ENCODE measurements at regions not wholly inside any gene's neighbourhood (a gene's known extent, or its start where the extent isn't known, plus 50 kb on each side); places are given as distances from the start of the nearest gene placed in this dataset.

DNA sequence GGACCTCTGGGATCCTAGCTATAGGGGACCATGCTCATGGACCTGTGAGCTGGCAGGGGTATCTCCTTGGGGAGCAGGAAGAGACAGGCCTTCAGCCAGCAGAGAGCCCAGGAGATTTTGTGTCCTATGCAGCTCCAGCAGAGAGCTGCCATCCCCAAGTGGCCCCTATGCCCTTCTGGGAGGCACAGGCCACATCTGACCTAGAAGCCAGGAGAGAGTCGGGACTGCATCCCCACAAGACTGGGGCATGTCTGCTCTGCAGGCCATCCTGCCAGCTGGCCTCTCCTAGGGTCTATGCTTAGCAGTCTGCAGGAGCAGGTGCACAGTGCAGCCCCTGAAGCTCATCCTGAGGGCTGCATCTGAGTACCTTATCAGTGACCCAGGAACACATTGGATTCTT, 279.5 kb downstream of the KIF2B start:
- POLR2A ChIA-PET (ENCODE audit: unreplicated experiment): no interaction called here
- no TSS peak for BruUV-seq (replicated peaks)
- intact Hi-C loops (cut with micrococcal nuclease): no loop called here

DNA sequence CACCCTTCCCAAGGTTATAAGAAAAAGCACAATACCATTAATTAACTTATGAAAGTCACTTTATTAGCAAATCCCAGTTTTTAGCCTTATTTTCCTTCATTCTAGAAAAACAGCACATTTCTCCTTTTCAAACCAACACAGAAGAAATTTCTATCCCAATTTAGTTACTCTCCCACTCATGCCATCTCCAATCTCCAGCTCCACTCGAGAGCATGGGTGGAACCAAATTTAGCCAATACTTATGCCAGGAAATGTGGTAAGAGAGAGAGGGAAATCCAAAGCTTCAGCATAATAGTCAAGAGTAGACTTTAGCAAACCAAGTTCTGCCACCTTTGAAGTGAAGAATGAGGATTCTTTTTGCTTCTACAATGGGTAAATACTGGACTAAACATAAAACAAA, 288.8 kb downstream of the KIF2B start:
- Histone ChIP-seq H3K79me2 (ENCODE audit: low read length) (no peaks in the 10 kb centered on the region), H3F3A (ENCODE audit: low read length, unreplicated experiment) (no peaks in the 10 kb centered on the region), H3K27ac (ENCODE audit: low read length) (no peak overlapping the region), H3K9me2 (replicated peaks; ENCODE audit: low read length) (no peaks in the 10 kb centered on the region), H3K27me3 (ENCODE audit: low read length) (no peaks in the 10 kb centered on the region), H2AFZ (ENCODE audit: low read length) (no peak overlapping the region), H3K4me1 (ENCODE audit: insufficient read depth, low read length) (no peaks in the 10 kb centered on the region), H3K4me2 (ENCODE audit: low read length) (no peak overlapping the region), H3K9ac (ENCODE audit: low read length) (no peak overlapping the region), H3K4me3 (ENCODE audit: low read length) (no peak overlapping the region), H3K9me3 (ENCODE audit: low read length) (peaks cover 31% of the 10 kb centered on the region), H4K20me1 (ENCODE audit: low read length) (no peaks in the 10 kb centered on the region), H3K36me3 (ENCODE audit: low read depth, low read length) (no peaks in the 10 kb centered on the region)
- TF ChIP-seq, protein P1, sequence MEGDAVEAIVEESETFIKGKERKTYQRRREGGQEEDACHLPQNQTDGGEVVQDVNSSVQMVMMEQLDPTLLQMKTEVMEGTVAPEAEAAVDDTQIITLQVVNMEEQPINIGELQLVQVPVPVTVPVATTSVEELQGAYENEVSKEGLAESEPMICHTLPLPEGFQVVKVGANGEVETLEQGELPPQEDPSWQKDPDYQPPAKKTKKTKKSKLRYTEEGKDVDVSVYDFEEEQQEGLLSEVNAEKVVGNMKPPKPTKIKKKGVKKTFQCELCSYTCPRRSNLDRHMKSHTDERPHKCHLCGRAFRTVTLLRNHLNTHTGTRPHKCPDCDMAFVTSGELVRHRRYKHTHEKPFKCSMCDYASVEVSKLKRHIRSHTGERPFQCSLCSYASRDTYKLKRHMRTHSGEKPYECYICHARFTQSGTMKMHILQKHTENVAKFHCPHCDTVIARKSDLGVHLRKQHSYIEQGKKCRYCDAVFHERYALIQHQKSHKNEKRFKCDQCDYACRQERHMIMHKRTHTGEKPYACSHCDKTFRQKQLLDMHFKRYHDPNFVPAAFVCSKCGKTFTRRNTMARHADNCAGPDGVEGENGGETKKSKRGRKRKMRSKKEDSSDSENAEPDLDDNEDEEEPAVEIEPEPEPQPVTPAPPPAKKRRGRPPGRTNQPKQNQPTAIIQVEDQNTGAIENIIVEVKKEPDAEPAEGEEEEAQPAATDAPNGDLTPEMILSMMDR (conservative IDR thresholded peaks at IDR 0.05; ENCODE audit: low read depth, low read length): no peak
- TF ChIP-seq EZH2phosphoT487 (IDR thresholded peaks at IDR 0.05; ENCODE audit: borderline replicate concordance, low read length): no peak
- TF ChIP-seq EZH2 (IDR thresholded peaks at IDR 0.05; ENCODE audit: low read length, unreplicated experiment): no peak
- no TSS peak for BruUV-seq (replicated peaks)
- POLR2A ChIA-PET (ENCODE audit: unreplicated experiment): no interaction called here
- CTCF ChIA-PET: no interaction called here
- intact Hi-C loops (cut with micrococcal nuclease): no loop called here
- DNase-seq: no peak
- ATAC-seq: no peak

More for the DNA sequence above, 279.5 kb downstream of the KIF2B start:
- TF ChIP-seq EZH2phosphoT487 (IDR thresholded peaks at IDR 0.05; ENCODE audit: borderline replicate concordance, low read length) (no peak), EZH2 (IDR thresholded peaks at IDR 0.05; ENCODE audit: low read length, unreplicated experiment) (no peak)
- TF ChIP-seq, protein P1 (conservative IDR thresholded peaks at IDR 0.05; ENCODE audit: low read depth, low read length): no peak
- DNase-seq: no peak
- Histone ChIP-seq H3K4me3 (ENCODE audit: low read length) (no peak overlapping the region), H3K79me2 (ENCODE audit: low read length) (no peaks in the 10 kb centered on the region), H3F3A (ENCODE audit: low read length, unreplicated experiment) (no peaks in the 10 kb centered on the region), H2AFZ (ENCODE audit: low read length) (no peak overlapping the region), H3K9ac (ENCODE audit: low read length) (no peak overlapping the region), H3K27ac (ENCODE audit: low read length) (no peak overlapping the region), H3K9me2 (replicated peaks; ENCODE audit: low read length) (no peaks in the 10 kb centered on the region), H3K4me1 (ENCODE audit: insufficient read depth, low read length) (no peaks in the 10 kb centered on the region), H4K20me1 (ENCODE audit: low read length) (no peaks in the 10 kb centered on the region), H3K9me3 (ENCODE audit: low read length) (peaks cover 36% of the 10 kb centered on the region), H3K27me3 (ENCODE audit: low read length) (no peaks in the 10 kb centered on the region), H3K4me2 (ENCODE audit: low read length) (no peak overlapping the region), H3K36me3 (ENCODE audit: low read depth, low read length) (no peaks in the 10 kb centered on the region)
- ATAC-seq: no peak
- CTCF ChIA-PET: no interaction called here

DNA sequence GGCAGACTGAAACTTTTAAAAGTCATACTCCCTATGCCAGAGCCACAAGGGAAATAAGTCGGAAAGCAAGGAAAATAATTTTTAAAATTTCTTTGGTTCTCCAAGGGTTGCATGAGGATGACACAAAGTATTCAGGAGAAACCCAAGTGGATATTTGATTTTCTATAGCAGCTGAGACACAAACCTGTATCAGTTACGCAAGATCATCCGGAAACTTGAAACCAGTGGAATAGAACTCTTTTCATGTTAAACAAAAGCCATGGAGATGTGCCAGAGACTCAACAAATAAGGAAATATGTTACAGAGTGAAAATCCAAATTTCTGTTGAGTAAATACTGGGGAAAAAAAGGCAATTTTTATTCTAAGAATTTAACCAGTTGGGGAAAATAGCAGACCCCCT, 294.7 kb downstream of the KIF2B start:
- POLR2A ChIA-PET (ENCODE audit: unreplicated experiment): no interaction called here
- no peaks in the 10 kb centered on the region for H3K79me2 ChIP-seq (ENCODE audit: low read length)
- intact Hi-C loops (cut with micrococcal nuclease): no loop called here

More for the DNA sequence above, 294.7 kb downstream of the KIF2B start:
- ATAC-seq (no peak), DNase-seq (no peak)
- no peaks in the 10 kb centered on the region for H3F3A ChIP-seq (ENCODE audit: low read length, unreplicated experiment)
- no peak overlapping the region for H2AFZ ChIP-seq (ENCODE audit: low read length)
- H3K4me1 ChIP-seq (ENCODE audit: insufficient read depth, low read length): no peaks in the 10 kb centered on the region
- H3K27ac ChIP-seq (ENCODE audit: low read length): no peak overlapping the region
- H3K4me2 ChIP-seq (ENCODE audit: low read length): no peak overlapping the region
- H4K20me1 ChIP-seq (ENCODE audit: low read length): no peaks in the 10 kb centered on the region
- no peak overlapping the region for H3K9ac ChIP-seq (ENCODE audit: low read length)
- H3K9me3 ChIP-seq (ENCODE audit: low read length): peaks cover 41% of the 10 kb centered on the region
- H3K27me3 ChIP-seq (ENCODE audit: low read length): no peaks in the 10 kb centered on the region
- BruUV-seq (replicated peaks): no TSS peak
- no peak overlapping the region for H3K4me3 ChIP-seq (ENCODE audit: low read length)
- H3K36me3 ChIP-seq (ENCODE audit: low read depth, low read length): no peaks in the 10 kb centered on the region
- TF ChIP-seq EZH2 (IDR thresholded peaks at IDR 0.05; ENCODE audit: low read length, unreplicated experiment) (no peak), EZH2phosphoT487 (IDR thresholded peaks at IDR 0.05; ENCODE audit: borderline replicate concordance, low read length) (no peak)
- TF ChIP-seq, protein P1 (conservative IDR thresholded peaks at IDR 0.05; ENCODE audit: low read depth, low read length): no peak
- CTCF ChIA-PET: no interaction called here
- H3K9me2 ChIP-seq (replicated peaks; ENCODE audit: low read length): no peaks in the 10 kb centered on the region
